LNCaP clone FGC (cell line): ENCODE measurements at regions not wholly inside any gene's neighbourhood (a gene's known extent, or its start where the extent isn't known, plus 50 kb on each side); places are given as distances from the start of the nearest gene placed in this dataset.

Experiments
- DNase-seq: peaks from one replicate; pipeline ENCODE4 v3.0.0-alpha.2; 2011; ENCODE audit warnings: low read depth
- H3K4me3 ChIP-seq: 2 replicates; pipeline ENCODE4 v1.5.1; 2011; ENCODE audit warnings: mild to moderate bottlenecking, low read depth, low read length, control low read depth
- CTCF ChIP-seq: IDR thresholded peaks from 2 replicates; pipeline ENCODE4 v1.5.1; 2012; ENCODE audit warnings: mild to moderate bottlenecking; ENCODE audit not compliant: control insufficient read depth, insufficient read depth; ENCODE audit errors: extremely low read depth

- no peak for DNase-seq
- TF ChIP-seq CTCF: no peak
- H3K4me3 ChIP-seq: no peak overlapping the region
Observed at GRCh38 chr2:228624733-228625132, 443.2 kb upstream of the SPHKAP start.

DNA sequence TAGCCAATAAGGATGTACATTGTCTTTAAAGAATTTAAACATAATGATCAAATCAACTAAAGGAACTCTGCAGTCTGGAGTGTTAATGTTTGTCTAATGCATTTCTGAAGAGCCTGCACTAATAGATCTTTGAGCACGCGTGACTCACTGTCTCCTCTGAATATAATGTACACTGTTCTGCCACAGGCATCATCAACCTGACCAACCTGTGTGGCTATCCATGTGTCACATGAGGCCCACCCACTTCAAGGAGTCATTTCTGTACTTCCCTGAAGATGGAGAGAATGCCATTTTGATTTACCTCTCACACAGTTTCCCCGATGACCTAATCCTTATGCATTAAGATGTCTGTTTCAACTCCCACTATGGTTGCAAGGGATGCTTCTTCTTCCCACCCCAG is 434.0 kb upstream of the SPHKAP start:
- DNase-seq: no peak
- no peak for TF ChIP-seq CTCF

DNA sequence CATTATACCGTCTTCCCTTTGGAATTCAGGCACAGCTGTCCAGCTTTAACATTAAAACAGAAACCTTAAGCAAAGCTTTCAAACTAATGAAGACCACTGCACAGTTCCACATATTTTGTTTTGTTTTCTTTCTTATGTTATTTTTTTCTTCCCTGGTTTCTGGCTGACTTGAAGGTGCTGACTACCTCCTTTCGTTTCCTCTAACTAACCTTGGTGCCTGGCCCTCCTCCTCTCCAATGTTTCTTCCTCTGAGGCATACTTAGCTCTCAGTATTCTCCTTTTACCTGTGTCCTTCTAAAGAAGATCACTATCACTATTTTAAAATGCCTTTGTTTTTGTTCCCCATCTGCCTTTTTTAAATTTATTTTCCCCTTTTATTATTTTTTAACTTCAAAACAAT is 433.3 kb upstream of the SPHKAP start:
- no peak for DNase-seq
- no peak overlapping the region for H3K4me3 ChIP-seq
- TF ChIP-seq CTCF: no peak

More for the DNA sequence above, 434.0 kb upstream of the SPHKAP start:
- H3K4me3 ChIP-seq: no peak overlapping the region

GRCh38 chr2:228613133-228613850 is 431.8 kb upstream of the SPHKAP start:
- no peak for DNase-seq
- TF ChIP-seq CTCF: no peak
- H3K4me3 ChIP-seq: no peak overlapping the region

DNA sequence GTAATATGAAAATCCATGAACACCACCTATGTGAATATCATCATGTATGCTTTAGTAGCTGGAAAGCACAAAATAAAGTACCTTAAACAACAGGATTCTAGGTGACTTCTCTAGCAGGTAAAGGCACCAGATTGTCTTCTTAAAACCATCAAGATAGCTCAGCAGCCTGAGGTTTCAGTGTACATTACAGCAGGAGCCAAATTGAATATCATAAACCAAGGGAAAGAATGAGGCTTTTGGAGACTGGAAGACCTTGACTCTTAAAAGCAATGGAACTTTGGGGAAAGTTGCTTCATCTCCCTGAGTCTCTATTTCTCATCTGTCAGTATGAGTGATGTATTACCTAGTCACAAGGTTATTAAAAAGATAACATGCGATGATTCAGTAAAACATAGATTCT is 429.7 kb upstream of the SPHKAP start:
- no peak for TF ChIP-seq CTCF
- DNase-seq: no peak
- H3K4me3 ChIP-seq: no peak overlapping the region

DNA sequence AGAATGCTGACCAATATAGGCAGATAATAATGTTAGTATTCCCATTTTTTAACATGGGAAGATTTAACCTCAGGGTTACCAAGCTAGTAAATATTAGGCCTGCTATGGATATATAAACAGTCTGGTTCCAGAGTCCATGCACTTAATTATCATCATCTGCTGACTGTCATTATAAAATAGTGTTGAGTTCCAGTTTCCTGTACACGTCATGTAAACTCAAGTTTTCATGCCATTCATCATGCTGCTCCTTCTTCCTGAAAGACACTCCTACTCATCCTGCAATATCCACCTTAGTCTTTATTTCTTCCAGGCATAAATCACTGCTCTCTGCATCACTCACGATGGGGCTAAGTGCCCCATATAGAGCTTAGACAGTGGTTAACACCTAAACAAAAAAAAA is 420.8 kb upstream of the SPHKAP start:
- H3K4me3 ChIP-seq: no peak overlapping the region
- no peak for DNase-seq
- TF ChIP-seq CTCF: no peak

DNA sequence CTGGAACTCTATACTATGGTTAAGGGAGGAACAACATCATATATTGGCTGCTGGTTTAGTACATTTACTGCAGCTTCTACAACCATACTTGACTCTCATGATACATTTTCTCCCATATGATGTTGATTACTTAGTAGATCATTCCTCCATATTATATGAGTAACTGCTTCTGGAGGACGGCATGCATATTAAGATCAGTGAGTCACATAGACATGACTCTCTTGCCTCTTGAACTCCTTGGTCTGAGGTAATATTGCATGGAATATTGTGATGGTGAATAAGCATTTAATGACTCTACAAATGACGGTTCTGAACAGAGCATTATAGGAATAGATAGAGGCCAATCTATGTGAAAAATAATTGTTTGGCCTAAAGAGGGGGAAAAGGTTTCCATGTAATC is 418.8 kb upstream of the SPHKAP start:
- no peak for TF ChIP-seq CTCF
- no peak for DNase-seq
- H3K4me3 ChIP-seq: no peak overlapping the region
